Brain pericyte (primary cell): ENCODE measurements at regions not wholly inside any gene's neighbourhood (a gene's known extent, or its start where the extent isn't known, plus 50 kb on each side); places are given as distances from the start of the nearest gene placed in this dataset.

ENCODE experiments used
- DNase-seq: peaks from one replicate; pipeline ENCODE4 v3.0.0-alpha.2; 2012; ENCODE audit warnings: low read depth, low spot score

GRCh38 chr4:43778187-43778915, 670.3 kb downstream of the KCTD8 start:
- no peak for DNase-seq

GRCh38 chr4:43781125-43781524, 667.5 kb downstream of the KCTD8 start:
- DNase-seq: no peak

GRCh38 chr4:43782391-43782790, 666.2 kb downstream of the KCTD8 start:
- no peak for DNase-seq

GRCh38 chr4:43816116-43816515, 632.5 kb downstream of the KCTD8 start:
- no peak for DNase-seq

- no peak for DNase-seq
Measured at GRCh38 chr4:43822621-43823020, 626.0 kb downstream of the KCTD8 start.

GRCh38 chr4:43835869-43836268, 612.7 kb downstream of the KCTD8 start:
- no peak for DNase-seq

GRCh38 chr4:43837171-43837570, 611.4 kb downstream of the KCTD8 start:
- DNase-seq: no peak

- no peak for DNase-seq
Measured at GRCh38 chr4:43837604-43838003, 611.0 kb downstream of the KCTD8 start.

- no peak for DNase-seq
Measured at GRCh38 chr4:43842594-43842993, 606.0 kb downstream of the KCTD8 start.

GRCh38 chr4:43843501-43843900, 605.1 kb downstream of the KCTD8 start:
- DNase-seq: no peak

GRCh38 chr4:43846111-43846587, 602.5 kb downstream of the KCTD8 start:
- DNase-seq: no peak

GRCh38 chr4:43853565-43854264, 594.9 kb downstream of the KCTD8 start:
- no peak for DNase-seq

- no peak for DNase-seq
Measured at GRCh38 chr4:43855283-43855682, 593.3 kb downstream of the KCTD8 start.

GRCh38 chr4:43864616-43865146, 583.9 kb downstream of the KCTD8 start:
- DNase-seq: no peak

GRCh38 chr4:43867908-43868307, 580.7 kb downstream of the KCTD8 start:
- DNase-seq: no peak

GRCh38 chr4:43875655-43876054, 573.0 kb downstream of the KCTD8 start:
- DNase-seq: no peak

GRCh38 chr4:43882470-43882869, 566.1 kb downstream of the KCTD8 start:
- DNase-seq: no peak

GRCh38 chr4:43886196-43886595, 562.4 kb downstream of the KCTD8 start:
- DNase-seq: no peak

GRCh38 chr4:43898836-43899235, 549.8 kb downstream of the KCTD8 start:
- no peak for DNase-seq

GRCh38 chr4:43903456-43903855, 545.2 kb downstream of the KCTD8 start:
- no peak for DNase-seq

- DNase-seq: no peak
Measured at GRCh38 chr4:43918377-43918776, 530.2 kb downstream of the KCTD8 start.

GRCh38 chr4:43932448-43932847, 516.2 kb downstream of the KCTD8 start:
- no peak for DNase-seq

GRCh38 chr4:43943998-43944397, 504.6 kb downstream of the KCTD8 start:
- no peak for DNase-seq
